ENCODE measurements at regions not wholly inside any gene's neighbourhood (a gene's known extent, or its start where the extent isn't known, plus 50 kb on each side); places are given as distances from the start of the nearest gene placed in this dataset.

GRCh38 chr20:58600756-58601155 lies 50.3 kb upstream of the STX16 start:
- no peak for DNase-seq (ENCODE audit: extremely low read depth, low read depth)
- TF ChIP-seq, protein P1, sequence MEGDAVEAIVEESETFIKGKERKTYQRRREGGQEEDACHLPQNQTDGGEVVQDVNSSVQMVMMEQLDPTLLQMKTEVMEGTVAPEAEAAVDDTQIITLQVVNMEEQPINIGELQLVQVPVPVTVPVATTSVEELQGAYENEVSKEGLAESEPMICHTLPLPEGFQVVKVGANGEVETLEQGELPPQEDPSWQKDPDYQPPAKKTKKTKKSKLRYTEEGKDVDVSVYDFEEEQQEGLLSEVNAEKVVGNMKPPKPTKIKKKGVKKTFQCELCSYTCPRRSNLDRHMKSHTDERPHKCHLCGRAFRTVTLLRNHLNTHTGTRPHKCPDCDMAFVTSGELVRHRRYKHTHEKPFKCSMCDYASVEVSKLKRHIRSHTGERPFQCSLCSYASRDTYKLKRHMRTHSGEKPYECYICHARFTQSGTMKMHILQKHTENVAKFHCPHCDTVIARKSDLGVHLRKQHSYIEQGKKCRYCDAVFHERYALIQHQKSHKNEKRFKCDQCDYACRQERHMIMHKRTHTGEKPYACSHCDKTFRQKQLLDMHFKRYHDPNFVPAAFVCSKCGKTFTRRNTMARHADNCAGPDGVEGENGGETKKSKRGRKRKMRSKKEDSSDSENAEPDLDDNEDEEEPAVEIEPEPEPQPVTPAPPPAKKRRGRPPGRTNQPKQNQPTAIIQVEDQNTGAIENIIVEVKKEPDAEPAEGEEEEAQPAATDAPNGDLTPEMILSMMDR (IDR thresholded peaks at IDR 0.05; ENCODE audit: low read depth, low read length, missing control alignments) = no peak
- no peak overlapping the region for H3K4me3 ChIP-seq (replicated peaks; ENCODE audit: low read depth, low read length)

GRCh38 chr20:58599966-58600365 lies 51.1 kb upstream of the STX16 start:
- no peak for DNase-seq (ENCODE audit: extremely low read depth, low read depth)
- TF ChIP-seq, protein P1 (IDR thresholded peaks at IDR 0.05; ENCODE audit: low read depth, low read length, missing control alignments) = no peak
- no peak overlapping the region for H3K4me3 ChIP-seq (replicated peaks; ENCODE audit: low read depth, low read length)

- TF ChIP-seq, protein P1 (IDR thresholded peaks at IDR 0.05; ENCODE audit: low read depth, low read length, missing control alignments) = no peak
- no peak overlapping the region for H3K4me3 ChIP-seq (replicated peaks; ENCODE audit: low read depth, low read length)
- peak; percentile 37 for DNase-seq (ENCODE audit: extremely low read depth, low read depth)
These were observed 52.7 kb upstream of the STX16 start for GRCh38 chr20:58598211-58599015.

- no peak overlapping the region for H3K4me3 ChIP-seq (replicated peaks; ENCODE audit: low read depth, low read length)
- DNase-seq (ENCODE audit: extremely low read depth, low read depth) = no peak
- TF ChIP-seq, protein P1 (IDR thresholded peaks at IDR 0.05; ENCODE audit: low read depth, low read length, missing control alignments) = no peak
These were observed 53.7 kb upstream of the STX16 start for GRCh38 chr20:58597249-58597891.

DNA sequence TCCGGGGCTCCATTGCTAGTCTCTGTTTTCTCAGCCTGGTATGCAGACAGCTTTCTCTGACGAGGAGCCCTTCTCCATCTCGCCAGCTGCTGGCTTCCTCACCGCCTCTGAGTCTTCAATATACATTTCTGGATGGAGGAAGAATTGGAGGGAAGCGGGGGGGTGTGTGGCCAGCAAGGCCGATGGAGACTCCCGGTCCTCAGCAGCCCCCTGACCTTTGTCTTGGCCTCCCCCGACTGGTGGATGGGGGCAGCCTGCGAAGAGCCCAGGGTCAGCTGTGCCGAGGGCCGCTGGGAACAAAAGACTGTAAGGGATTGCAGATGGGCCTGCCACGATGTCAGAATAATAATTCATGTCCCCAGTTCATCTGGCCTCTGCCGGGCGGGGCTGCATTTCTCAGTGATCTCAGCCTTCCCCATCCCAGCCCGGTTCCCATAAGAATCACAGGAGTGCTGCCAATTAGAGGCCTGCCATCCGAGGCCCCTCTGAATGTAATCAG lies 54.3 kb upstream of the STX16 start:
- DNase-seq (ENCODE audit: extremely low read depth, low read depth) = no peak
- TF ChIP-seq, protein P1 (IDR thresholded peaks at IDR 0.05; ENCODE audit: low read depth, low read length, missing control alignments) = no peak

GRCh38 chr20:58596244-58596643 lies 54.8 kb upstream of the STX16 start:
- DNase-seq (ENCODE audit: extremely low read depth, low read depth) = no peak

More for the DNA sequence above, 54.3 kb upstream of the STX16 start:
- no peak overlapping the region for H3K4me3 ChIP-seq (replicated peaks; ENCODE audit: low read depth, low read length)

More at GRCh38 chr20:58596244-58596643, 54.8 kb upstream of the STX16 start:
- TF ChIP-seq, protein P1 (IDR thresholded peaks at IDR 0.05; ENCODE audit: low read depth, low read length, missing control alignments) = no peak
- H3K4me3 ChIP-seq (replicated peaks; ENCODE audit: low read depth, low read length) = no peak overlapping the region
